ENCODE measurements at regions not wholly inside any gene's neighbourhood (a gene's known extent, or its start where the extent isn't known, plus 50 kb on each side); places are given as distances from the start of the nearest gene placed in this dataset.

- Histone ChIP-seq H4K20me1 (ENCODE audit: control insufficient read depth, extremely low read depth, insufficient read depth, low read length) (no peaks in the 10 kb centered on the region), H3K4me1 (ENCODE audit: control insufficient read depth, extremely low read depth, insufficient read depth, low read length) (peaks cover 17% of the 10 kb centered on the region), H3K79me2 (ENCODE audit: control insufficient read depth, insufficient read depth, low read length) (no peaks in the 10 kb centered on the region), H3K9me3 (ENCODE audit: control insufficient read depth, low read depth, low read length) (no peaks in the 10 kb centered on the region), H2AFZ (ENCODE audit: control insufficient read depth, low read length) (no peak overlapping the region), H3K9me1 (ENCODE audit: control insufficient read depth, extremely low read depth, insufficient read depth, low read length) (no peaks in the 10 kb centered on the region), H3K4me2 (ENCODE audit: control insufficient read depth, extremely low read depth, insufficient read depth, low read depth, low read length) (no peak overlapping the region), H3K4me3 (ENCODE audit: control insufficient read depth in 2 of 3, extremely low read depth in 1 of 3, insufficient read depth in 2 of 3, low read depth in 1 of 3, low read length in 3 of 3) (no peak overlapping the region), H3K9ac (ENCODE audit: control insufficient read depth, extremely low read depth, insufficient read depth, low read length) (no peak overlapping the region), H3K36me3 (ENCODE audit: control insufficient read depth in 2 of 2, extremely low read depth in 1 of 2, insufficient read depth in 2 of 2, low read length in 2 of 2) (no peaks in the 10 kb centered on the region), H3K27me3 (ENCODE audit: control insufficient read depth, extremely low read depth, insufficient read depth, low read length) (no peaks in the 10 kb centered on the region), H3K27ac (ENCODE audit: control insufficient read depth, insufficient read depth, low read length) (no peak overlapping the region)
- dilution Hi-C loops (cut with MboI; ENCODE audit: extremely low pct_ligation_motif_present, low sequenced_read_pairs): no loop called here
- FAIRE-seq (peak; percentile 68), DNase-seq (ENCODE audit: low read depth, low spot score) (peak; percentile 33)
- TF ChIP-seq EZH2 (IDR thresholded peaks at IDR 0.05; ENCODE audit: low read length) (no peak), CTCF (optimal IDR thresholded peaks at IDR 0.05 in 1 of 3, IDR thresholded peaks at IDR 0.05 in 1 of 3, conservative IDR thresholded peaks at IDR 0.05 in 1 of 3; ENCODE audit: extremely low read depth in 1 of 3, insufficient read depth in 2 of 3, low read length in 3 of 3) (peak in 1 of 3 experiments; percentile 40)
These were observed 109.8 kb upstream of the PTPRK start for GRCh38 chr6:128630213-128630612.

GRCh38 chr6:128617285-128617684 lies 96.9 kb upstream of the PTPRK start:
- Histone ChIP-seq H2AFZ (ENCODE audit: control insufficient read depth, low read length) (no peak overlapping the region), H4K20me1 (ENCODE audit: control insufficient read depth, extremely low read depth, insufficient read depth, low read length) (no peaks in the 10 kb centered on the region), H3K9me1 (ENCODE audit: control insufficient read depth, extremely low read depth, insufficient read depth, low read length) (no peaks in the 10 kb centered on the region), H3K27ac (ENCODE audit: control insufficient read depth, insufficient read depth, low read length) (no peak overlapping the region), H3K9ac (ENCODE audit: control insufficient read depth, extremely low read depth, insufficient read depth, low read length) (no peak overlapping the region), H3K4me1 (ENCODE audit: control insufficient read depth, extremely low read depth, insufficient read depth, low read length) (no peaks in the 10 kb centered on the region), H3K9me3 (ENCODE audit: control insufficient read depth, low read depth, low read length) (no peaks in the 10 kb centered on the region), H3K4me3 (ENCODE audit: control insufficient read depth in 2 of 3, extremely low read depth in 1 of 3, insufficient read depth in 2 of 3, low read depth in 1 of 3, low read length in 3 of 3) (no peak overlapping the region), H3K4me2 (ENCODE audit: control insufficient read depth, extremely low read depth, insufficient read depth, low read depth, low read length) (no peak overlapping the region), H3K36me3 (ENCODE audit: control insufficient read depth in 2 of 2, extremely low read depth in 1 of 2, insufficient read depth in 2 of 2, low read length in 2 of 2) (no peaks in the 10 kb centered on the region), H3K27me3 (ENCODE audit: control insufficient read depth, extremely low read depth, insufficient read depth, low read length) (no peaks in the 10 kb centered on the region), H3K79me2 (ENCODE audit: control insufficient read depth, insufficient read depth, low read length) (no peaks in the 10 kb centered on the region)
- no peak for TF ChIP-seq CTCF (optimal IDR thresholded peaks at IDR 0.05 in 1 of 3, IDR thresholded peaks at IDR 0.05 in 1 of 3, conservative IDR thresholded peaks at IDR 0.05 in 1 of 3; ENCODE audit: extremely low read depth in 1 of 3, insufficient read depth in 2 of 3, low read length in 3 of 3)
- no peak for TF ChIP-seq EZH2 (IDR thresholded peaks at IDR 0.05; ENCODE audit: low read length)
- DNase-seq (ENCODE audit: low read depth, low spot score) (no peak), FAIRE-seq (no peak)
- dilution Hi-C loops (cut with MboI; ENCODE audit: extremely low pct_ligation_motif_present, low sequenced_read_pairs): no loop called here
